GM21619 (cell line): ENCODE measurements at regions not wholly inside any gene's neighbourhood (a gene's known extent, or its start where the extent isn't known, plus 50 kb on each side); places are given as distances from the start of the nearest gene placed in this dataset.
"Not testable (repeated sequence)": the region's sequence is repeated elsewhere in the genome, so short reads cannot be mapped to it uniquely, and the experiment has no call there.

ENCODE experiments used
- ATAC-seq: cut with Tn5 transposase; IDR thresholded peaks from one replicate; pipeline ENCODE4 v1.9.1; 2021; ENCODE audit not compliant: unreplicated experiment

- no peak for ATAC-seq
These were observed 79.8 kb downstream of the ZNF92 start for GRCh38 chr7:65453341-65454030.

GRCh38 chr7:65454469-65454868 lies 80.8 kb downstream of the ZNF92 start:
- no peak for ATAC-seq

- ATAC-seq: not testable (repeated sequence)
These were observed 81.4 kb downstream of the ZNF92 start for GRCh38 chr7:65455050-65455449.

- ATAC-seq: no peak
These were observed 84.0 kb downstream of the ZNF92 start for GRCh38 chr7:65457705-65458104.

- no peak for ATAC-seq
These were observed 85.8 kb downstream of the ZNF92 start for GRCh38 chr7:65459438-65459837.

- no peak for ATAC-seq
These were observed 88.6 kb downstream of the ZNF92 start for GRCh38 chr7:65462148-65462716.

- no peak for ATAC-seq
These were observed 89.5 kb downstream of the ZNF92 start for GRCh38 chr7:65463184-65463583.

- ATAC-seq: not testable (repeated sequence)
These were observed 96.4 kb downstream of the ZNF92 start for GRCh38 chr7:65469919-65470558.

- ATAC-seq: no peak
These were observed 97.9 kb downstream of the ZNF92 start for GRCh38 chr7:65471587-65471986.

GRCh38 chr7:65475040-65475726 lies 101.5 kb downstream of the ZNF92 start:
- ATAC-seq: peak; percentile 22

- ATAC-seq: peak; percentile 94
These were observed 102.2 kb downstream of the ZNF92 start for GRCh38 chr7:65475734-65476319.

- no peak for ATAC-seq
These were observed 103.7 kb downstream of the ZNF92 start for GRCh38 chr7:65477326-65477725.

GRCh38 chr7:65489260-65489767 lies 115.7 kb downstream of the ZNF92 start:
- no peak for ATAC-seq

GRCh38 chr7:65496697-65497096 lies 123.0 kb downstream of the ZNF92 start:
- not testable (repeated sequence) for ATAC-seq

GRCh38 chr7:65503434-65504152 lies 129.9 kb downstream of the ZNF92 start:
- no peak for ATAC-seq

GRCh38 chr7:65504504-65505319 lies 131.1 kb downstream of the ZNF92 start:
- ATAC-seq: not testable (repeated sequence)

- ATAC-seq: not testable (repeated sequence)
These were observed 131.6 kb downstream of the ZNF92 start for GRCh38 chr7:65505320-65505633.

GRCh38 chr7:65508581-65509367 lies 135.1 kb downstream of the ZNF92 start:
- ATAC-seq: not testable (repeated sequence)
